NCI-H774 (cell line): ENCODE measurements at regions not wholly inside any gene's neighbourhood (a gene's known extent, or its start where the extent isn't known, plus 50 kb on each side); places are given as distances from the start of the nearest gene placed in this dataset.

Source experiments
- DNase-seq: peaks from one replicate; lab custom pipeline; 2025; lab: John Stamatoyannopoulos, UW

DNA sequence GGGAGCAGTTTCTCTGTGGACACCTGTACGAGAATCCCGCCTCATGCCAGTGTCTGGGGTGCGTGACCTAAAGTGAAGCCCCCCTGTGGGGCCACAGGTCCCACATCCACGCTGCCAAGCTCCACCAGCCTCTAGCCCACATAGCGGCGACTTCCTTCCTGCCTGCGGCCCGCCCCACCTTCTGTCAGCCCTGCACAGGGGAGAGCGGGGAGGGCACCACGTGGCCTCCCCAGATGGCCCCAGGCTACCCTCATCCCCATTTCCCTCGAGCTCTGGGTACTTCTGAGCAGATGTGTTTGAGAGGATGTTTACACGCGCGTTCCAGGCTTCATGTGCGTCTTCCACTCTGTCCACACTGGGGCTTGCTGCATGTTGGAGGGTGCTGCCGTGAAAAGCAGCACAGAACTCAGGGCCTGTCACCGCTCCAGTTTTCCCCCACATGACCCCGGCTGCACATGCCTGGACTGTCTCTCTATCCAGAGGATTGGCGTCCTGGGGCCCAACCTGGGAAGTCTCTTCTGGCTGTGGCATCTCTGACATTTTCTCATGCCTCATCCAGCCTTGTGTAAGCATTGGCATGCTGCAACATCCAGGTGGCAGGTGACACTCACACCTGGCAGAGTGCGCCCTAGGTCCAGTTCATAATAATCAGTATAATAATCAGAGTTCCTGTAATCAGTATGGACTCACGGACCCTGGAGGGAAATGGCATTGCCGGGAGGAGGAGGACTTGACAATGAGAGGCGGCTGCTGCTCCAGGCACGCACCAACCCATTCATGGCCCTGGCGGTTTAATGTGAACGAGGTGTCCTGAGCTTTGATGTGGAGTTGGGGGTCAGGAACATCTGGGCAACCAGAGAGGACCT lies 146.3 kb upstream of the TWIST2 start:
- DNase-seq: no peak

DNA sequence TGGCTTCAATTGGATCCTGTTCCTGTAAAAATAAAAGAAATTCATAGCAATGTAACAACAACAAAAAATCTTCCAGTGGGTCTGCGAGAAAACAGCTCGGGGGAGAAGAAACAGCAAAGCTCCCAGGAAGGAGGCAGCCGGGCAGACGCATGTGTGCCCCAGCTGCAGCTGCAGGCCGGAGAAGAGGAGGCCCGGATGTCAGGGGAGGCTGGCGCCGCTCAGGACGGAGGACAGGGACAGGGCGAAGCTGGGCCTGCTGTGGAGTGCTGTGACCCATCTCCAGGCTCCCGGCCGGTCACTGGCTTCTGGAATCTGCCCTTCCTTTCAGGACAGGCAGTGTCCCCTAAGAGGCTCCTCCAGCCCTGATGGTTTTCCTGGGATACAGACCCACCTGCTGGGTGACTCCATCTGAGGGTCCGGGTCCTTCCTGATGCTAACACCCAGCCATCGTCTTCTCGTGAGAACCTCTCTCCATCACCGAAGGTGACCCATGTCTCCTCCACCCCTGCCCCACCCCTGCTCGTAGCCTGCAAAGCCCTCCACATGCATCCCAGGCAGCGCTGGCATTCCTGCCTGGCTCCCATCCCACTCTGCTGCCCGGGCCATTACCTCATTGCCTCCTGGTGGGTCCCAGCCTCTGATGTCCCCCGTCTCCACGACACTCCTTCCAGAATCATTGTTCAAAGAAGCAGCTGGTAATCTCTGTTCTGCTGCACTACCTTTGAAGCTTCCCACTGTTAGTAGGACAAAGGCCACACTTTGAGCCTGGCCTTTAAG lies 145.4 kb upstream of the TWIST2 start:
- DNase-seq: no peak

DNA sequence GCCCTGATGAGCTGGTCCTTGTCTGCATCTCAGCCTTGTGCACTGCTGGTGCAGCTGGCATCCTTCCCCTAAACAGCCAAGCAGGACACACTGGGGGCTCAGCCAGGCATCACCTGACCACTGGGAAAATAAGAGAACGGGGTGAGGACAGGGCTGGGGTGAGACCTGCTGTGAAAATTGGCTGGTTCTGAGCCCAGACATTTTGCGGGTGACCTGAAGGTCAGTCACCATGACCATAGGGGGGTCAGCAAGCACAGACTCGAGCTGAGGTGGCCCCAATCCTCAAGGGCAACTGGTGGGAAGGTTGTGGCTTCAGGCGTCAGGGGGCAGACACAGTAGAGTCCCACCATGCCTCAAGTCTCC lies 144.9 kb upstream of the TWIST2 start:
- DNase-seq: no peak

DNA sequence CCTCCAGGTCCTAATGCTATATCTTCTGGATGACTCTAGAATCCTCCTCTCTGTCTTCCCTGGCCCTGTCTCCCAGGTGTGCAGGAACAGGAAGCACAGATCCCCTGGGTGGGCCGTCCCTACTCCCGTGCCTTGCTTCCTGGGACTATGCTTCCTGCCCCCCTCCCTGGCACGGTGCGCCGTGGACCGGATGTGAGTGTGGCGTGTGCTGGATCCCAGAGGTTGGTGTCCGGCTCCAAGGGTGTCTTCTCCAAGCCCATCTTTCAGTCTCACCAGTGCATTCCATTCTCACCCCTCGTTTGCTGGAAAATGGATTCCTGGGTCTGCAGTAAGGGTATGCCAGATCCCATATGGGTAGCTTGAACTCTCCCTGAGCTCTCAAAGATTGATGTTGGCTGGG lies 144.4 kb upstream of the TWIST2 start:
- DNase-seq: no peak

DNA sequence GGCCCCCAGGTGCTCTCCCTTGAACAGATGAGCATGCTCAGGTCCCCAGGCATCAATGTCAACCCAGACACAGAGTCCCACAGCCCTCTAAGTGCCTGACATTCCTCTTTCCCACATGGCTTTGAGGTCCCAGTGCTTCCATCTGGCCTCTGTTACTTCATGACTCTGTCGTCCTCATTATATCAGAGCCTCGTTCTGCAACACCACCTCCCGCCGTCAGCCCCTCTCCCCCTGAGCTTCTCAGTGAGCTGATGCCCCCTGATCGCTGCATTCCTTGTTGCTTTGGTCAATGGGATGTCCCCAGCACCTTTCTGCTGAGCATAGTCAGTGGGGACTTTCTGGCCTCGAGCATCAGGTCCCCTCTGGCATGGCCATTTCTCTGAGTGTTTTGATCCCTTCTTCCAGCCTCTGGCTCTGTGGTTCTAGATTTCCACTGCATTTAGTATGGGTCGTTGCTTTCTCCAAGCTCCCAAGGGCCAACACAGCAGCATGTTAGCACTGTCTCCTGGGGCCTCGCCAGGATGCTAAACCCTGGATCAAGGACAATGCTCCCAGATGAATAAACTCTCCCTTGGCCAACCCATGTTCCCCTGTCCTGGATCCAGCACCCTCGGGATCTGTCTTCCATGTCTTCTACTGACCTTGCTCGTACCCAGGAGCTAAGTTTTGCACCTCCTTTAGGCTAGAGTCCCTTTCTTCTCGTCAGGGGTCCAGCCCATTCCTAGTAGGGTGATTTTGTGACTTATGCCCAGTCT lies 143.2 kb upstream of the TWIST2 start:
- DNase-seq: no peak

DNA sequence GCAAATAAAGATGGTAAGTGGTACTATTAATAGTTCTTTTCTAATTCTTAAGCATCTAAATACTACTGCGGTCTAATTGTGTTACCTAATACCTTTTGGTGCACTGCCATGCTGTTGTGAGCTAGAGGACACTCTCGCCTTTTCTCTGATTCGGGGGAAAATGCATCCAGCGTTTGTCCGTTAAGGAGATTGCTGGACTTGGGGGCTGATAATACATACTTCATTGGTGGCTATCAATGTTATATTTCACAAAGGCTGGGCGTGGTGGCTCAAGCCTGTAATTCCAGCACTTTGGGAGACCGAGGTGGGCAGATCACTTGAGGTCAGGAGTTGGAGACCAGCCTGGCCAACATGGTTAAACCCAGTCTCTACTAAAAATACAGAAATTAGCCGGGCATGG lies 141.7 kb upstream of the TWIST2 start:
- DNase-seq: no peak

DNA sequence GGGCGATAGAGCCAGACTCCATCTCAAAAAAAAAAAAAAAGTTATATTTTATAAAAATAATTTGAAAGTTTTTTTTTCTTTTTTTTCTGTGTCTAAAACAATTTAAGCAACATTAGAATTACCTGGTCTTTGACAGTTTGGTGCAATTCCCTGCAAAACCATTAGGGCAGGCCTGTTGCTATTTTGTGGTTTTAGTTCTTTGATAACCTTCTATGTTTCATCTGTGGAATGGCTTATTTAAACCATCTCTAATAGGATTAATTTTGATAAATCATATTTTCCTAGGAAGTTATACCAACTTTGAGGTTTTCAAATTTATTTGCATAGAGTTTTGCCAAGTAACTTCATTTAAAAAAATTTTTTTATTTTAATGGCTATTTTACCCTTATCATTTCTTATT lies 141.2 kb upstream of the TWIST2 start:
- no peak for DNase-seq

DNA sequence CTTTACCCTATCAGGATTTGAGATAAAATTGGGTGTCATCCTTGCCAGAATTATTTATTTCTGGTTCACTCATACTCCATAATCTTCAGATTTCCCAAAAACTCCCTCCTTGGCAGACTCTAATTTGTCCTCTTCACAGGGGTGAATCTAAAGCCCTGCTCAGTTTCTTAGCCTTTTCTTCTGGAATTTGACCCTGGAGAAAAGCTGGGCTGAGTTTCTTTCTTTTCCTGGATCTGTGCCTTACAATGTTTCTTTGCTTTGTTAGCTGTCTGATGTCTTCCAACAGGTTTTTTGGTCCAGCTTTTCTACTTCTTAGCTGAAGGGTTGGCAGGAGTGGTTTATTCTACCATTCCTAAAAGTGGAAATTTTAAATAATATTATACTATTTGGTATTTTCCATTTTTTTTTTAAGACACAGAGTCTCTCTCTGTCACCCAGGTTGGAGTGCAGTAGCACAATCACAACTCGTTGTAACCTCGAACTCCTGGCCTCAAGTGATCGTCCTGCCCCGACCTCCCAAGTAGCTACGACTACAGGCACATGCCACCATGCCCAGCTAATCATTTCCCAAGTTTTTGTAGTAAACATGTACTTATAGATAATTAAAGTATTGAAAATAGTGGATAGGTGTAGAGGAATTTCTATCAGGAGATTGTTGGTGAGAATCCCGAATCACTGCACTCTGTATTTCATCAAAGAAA lies 138.4 kb upstream of the TWIST2 start:
- no peak for DNase-seq

DNA sequence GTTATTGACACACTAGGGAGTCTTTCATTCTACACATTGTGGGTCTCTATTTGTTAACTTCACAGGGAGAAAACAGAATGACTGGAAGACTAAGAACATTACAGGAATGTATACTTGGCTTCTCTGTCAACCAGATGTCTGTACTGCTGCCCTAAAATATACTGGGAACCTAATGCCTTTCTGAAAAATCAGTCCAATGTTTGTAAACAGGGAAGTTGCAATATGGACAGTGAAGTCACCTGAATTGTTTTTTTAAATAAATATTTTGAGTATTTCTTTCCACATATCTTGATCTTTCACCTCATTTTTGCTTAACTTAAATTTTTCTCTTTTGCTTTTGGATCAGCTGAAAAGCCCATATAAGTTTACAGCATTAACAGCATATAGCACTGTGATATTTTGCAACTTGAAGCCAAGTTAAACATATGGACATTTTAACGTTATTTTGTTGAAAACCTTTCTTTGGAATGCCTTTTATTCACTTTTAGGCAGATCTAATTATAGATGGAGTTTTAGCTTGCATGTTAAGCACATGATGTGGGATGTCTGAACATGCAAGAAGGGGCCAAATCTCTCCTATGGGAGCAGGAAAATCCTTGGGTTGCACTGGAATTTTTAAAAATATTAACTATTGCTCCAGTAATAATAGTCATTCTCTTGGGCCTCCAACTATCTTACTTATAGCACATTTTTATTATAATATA lies 137.7 kb upstream of the TWIST2 start:
- no peak for DNase-seq

DNA sequence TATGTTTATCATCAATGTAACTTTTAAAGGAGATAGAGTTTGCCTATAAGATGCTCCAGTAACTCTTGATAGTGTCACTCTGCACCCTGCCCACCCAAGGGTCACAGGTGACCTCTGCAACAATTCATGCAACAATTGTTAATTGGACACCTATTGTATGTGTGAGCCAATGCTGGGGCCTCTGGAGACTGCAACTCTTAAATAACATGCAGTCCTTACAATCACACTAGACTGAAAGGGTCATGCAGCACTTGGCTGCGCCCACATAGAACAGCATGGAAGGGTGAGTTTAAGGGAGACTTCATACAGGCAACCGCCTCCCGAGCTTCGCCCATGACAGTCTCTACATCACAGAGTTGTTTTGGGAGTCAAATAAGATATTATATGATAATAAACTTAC lies 137.1 kb upstream of the TWIST2 start:
- DNase-seq: no peak

DNA sequence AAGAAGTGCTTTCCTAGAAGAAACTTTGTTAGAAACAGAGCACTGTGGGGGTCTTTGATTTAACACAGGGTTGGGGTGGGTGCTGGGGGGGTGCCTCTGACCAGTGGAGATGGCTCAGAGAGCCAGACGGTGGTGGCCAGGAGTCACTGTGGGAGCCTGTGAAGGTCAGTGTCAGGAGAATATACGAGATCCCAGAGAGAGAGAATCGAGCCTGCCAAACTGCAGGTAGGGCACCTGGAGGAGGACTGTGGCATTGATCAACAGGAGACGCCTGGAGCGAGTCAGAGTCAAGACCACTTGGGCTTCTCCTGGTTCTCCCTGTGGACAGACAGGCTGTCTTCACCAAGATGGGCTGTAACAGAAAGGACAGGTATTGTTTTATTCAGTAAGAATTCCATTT lies 136.5 kb upstream of the TWIST2 start:
- DNase-seq: no peak

DNA sequence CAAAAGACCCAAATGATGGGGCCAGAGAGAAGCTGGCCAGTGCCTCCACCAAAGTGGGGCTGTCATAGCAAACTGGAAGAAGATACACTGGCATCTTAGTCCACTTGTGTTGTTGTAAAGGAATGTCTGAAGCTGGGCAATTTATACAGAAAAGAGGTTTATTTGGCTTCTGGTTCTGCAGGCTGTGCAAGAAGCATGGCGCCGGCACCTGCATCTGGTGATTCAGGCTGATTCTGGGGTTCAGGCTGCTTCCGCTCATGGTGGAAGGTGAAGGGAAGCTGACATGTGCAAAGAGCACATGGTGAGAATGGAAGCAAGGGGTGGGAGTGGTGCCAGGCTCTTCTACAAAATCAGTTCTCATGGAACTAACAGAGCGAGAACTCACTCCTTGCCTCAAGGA lies 135.9 kb upstream of the TWIST2 start:
- DNase-seq: no peak

DNA sequence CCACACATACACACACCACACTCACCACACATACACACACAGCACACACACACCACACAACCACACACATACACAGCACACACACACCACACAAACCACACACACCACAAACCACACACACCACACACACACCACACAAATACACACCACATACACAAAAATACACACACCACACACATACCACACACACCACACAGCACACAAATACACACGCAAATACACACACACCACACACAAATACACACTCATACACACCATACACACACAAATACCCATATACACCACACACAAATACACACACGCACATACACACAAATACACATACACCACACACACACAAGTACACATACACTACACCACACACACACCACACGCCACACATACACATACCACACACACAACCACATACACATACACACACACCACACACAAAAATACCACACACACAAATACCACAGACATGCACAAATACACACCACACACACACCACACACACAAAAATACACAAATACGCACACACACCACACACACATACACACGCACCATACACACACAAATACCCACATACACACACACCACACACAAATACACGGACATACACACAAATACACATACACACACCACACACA lies 134.6 kb upstream of the TWIST2 start:
- DNase-seq: no peak

DNA sequence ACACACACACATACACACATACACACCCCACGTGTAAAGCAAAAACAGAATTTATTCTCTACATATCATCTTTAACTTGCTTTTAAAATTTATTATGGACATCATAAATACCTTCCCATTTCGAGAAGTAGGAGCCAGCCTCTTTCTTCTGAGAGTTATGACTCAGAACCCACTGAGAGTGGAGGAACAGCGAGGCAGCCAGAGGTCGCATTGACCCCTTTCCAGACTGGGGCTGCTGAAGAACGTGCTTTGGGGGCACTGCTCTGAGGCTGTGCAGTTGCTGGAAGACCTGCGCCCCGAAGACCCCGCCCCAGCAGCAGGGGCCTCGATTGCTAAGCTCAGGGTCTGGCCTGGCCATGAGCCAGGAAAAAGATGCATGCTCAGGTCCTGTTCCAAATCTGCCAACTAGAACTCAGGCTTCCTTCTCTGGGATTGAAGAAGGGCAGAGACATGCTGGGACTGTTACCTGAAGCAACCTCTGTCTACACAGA lies 133.8 kb upstream of the TWIST2 start:
- no peak for DNase-seq

DNA sequence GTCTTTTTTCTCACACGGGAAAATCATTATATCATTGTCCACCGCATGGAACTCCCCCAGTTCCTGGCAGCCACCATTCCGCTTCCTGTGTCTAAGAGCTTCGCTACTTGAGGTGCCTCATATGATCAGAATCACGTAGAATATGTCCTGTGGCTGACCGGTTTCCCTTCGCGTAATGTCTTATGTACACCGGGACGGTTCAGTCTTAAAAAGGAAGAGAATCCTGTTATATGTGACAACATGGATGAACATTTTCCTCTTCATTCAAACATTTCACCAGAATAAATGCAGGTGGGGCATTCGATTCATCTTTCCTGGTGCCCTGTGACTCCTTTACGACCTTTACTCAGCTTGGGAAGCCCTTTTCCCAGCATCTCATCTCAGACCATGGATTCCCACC lies 131.7 kb upstream of the TWIST2 start:
- DNase-seq: no peak

DNA sequence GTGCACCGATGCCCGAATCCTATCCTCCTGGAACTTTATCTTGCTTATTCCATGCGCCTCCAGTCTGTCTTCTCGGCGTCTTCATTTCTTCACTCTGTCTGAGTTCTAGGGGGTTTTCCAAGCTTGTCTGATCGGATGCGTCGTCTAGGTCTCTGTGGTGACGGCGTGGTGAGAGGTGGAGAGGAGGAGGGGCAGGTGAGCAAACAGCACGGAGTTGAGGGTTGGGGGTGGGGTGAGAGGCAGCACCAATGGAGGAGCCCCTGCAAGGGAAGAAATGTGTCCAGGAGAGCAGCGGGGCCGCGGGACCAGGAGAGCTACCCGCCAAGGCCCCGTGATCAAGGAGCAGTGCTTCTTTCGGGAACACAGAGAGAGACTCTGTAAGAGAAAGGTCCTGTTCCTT lies 131.3 kb upstream of the TWIST2 start:
- no peak for DNase-seq

DNA sequence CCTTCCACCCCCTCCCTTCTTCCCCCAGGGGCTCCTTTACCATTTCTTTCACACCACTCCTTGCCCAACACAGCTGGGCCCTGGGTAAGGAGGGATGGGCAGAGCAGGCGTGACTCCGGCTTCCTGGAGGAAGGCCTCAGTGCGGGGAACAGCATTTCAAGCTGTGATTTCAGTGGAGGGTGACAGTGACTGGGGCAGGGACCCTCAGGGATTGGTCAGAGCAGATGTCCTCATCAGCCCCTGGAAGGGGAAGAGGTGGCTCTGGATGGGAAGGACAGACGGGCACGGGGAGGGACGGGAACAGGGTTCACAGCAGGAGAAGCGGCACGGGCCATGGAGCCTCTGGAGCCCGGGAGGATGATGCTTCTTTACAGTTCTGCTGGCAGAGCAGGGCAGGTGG lies 130.8 kb upstream of the TWIST2 start:
- DNase-seq: no peak

DNA sequence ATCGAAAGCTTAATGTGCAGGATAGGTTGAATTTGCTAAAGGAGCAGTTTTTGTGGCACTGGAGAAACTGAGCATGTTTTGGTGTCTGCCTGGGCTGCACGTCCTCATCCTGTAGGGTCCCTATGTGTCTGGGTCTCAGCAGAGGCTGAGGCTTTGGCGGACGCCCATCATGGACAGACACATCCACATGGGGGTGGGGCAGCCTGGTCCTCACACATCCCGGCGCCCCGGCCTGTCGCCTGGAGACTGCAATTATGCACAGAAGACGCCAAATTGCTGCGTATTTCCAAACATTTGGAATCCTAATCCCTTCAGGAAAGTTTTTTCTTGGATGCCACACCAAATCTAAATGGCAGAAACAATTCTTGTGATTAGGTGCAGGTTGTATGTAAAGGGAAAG lies 128.2 kb upstream of the TWIST2 start:
- no peak for DNase-seq

DNA sequence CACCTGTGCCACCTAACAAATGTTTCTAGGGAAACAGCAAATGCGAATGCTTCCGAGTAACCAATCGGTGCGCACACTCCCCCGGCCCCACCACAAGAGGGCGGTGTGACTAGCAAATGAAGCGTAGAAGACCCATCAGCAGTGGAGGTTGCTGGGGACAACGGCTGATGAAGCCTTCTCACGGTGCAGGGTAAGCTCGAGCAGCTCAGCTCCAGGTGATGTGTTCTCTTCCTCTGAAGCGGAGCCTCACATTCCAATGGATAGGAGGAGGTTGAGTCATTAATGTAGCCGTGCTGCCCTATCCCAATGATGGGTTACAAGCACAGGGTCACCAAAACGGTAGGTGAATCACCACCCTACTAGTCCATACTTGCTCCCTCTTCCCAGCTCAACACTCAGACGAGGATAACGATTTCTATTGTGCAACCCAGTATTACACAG lies 127.6 kb upstream of the TWIST2 start:
- peak; percentile 2 for DNase-seq

DNA sequence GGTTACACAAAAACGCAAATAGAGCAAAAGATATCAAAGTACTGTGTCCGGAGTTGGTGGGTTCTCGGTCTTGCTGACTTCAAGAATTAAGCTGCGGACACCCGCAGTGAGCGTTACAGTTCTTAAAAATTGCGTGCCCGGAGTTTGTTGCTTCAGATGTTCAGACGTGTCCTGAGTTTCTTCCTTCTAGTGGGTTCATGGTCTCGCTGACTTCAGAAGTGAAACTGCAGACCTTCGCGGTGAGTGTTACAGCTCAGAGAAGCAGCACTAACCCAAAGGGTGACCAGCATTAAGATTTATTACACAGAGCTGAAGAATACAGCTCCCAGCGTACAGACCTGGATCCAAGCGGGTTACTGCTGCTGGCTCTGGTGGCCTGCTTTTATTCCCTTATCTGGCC lies 125.7 kb upstream of the TWIST2 start:
- no peak for DNase-seq

DNA sequence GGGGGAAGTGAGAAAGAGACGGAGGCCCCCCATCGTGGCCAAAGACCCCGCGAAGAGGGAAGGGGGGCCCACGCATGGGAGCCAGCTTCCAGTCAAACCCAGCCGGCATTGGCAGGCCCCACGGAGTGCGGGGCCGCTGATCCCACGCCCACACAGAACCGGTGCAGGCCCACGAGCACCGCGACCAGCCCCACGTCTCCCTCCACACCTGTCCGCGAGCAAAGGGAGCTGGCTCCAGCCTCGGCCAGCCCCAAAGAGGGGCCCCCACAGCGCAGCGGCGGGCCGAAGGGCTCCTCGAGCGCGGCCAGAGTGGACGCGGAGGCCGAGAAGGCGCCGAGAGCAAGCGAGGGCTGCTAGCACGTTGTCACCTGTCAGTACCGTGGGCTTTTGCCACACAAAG lies 125.0 kb upstream of the TWIST2 start:
- no peak for DNase-seq
